Thyroid gland (tissue), 4 donors: ENCODE measurements at regions not wholly inside any gene's neighbourhood (a gene's known extent, or its start where the extent isn't known, plus 50 kb on each side); places are given as distances from the start of the nearest gene placed in this dataset.

Experiments
- POLR2A ChIP-seq, 2 donors: fragments of 450-650 bp; IDR thresholded peaks; one replicate each; pipeline ENCODE4 v1.6.1; 2017; ENCODE audit warnings: antibody characterized with exemption in 2 of 2, mild to moderate bottlenecking in 2 of 2, moderate library complexity in 1 of 2
- TF ChIP-seq, protein P1 (sequence below), 6 experiments: fragments of 200-600 bp in 3 of 6; fragments of 450-650 bp in 3 of 6; sonication (generic) in 3 of 6; IDR thresholded peaks; one replicate each; pipeline ENCODE4 v1.5.1; 2016 to 2019; ENCODE audit warnings: antibody characterized with exemption in 6 of 6, mild to moderate bottlenecking in 2 of 6, inconsistent platforms in 1 of 6, moderate library complexity in 1 of 6

- TF ChIP-seq, protein P1, sequence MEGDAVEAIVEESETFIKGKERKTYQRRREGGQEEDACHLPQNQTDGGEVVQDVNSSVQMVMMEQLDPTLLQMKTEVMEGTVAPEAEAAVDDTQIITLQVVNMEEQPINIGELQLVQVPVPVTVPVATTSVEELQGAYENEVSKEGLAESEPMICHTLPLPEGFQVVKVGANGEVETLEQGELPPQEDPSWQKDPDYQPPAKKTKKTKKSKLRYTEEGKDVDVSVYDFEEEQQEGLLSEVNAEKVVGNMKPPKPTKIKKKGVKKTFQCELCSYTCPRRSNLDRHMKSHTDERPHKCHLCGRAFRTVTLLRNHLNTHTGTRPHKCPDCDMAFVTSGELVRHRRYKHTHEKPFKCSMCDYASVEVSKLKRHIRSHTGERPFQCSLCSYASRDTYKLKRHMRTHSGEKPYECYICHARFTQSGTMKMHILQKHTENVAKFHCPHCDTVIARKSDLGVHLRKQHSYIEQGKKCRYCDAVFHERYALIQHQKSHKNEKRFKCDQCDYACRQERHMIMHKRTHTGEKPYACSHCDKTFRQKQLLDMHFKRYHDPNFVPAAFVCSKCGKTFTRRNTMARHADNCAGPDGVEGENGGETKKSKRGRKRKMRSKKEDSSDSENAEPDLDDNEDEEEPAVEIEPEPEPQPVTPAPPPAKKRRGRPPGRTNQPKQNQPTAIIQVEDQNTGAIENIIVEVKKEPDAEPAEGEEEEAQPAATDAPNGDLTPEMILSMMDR (IDR thresholded peaks at IDR 0.05) = no peak
- TF ChIP-seq POLR2A (IDR thresholded peaks at IDR 0.05) = no peak
These were observed 66.4 kb upstream of the GPR174 start for GRCh38 chrX:79078114-79078513.
